ENCODE measurements at regions not wholly inside any gene's neighbourhood (a gene's known extent, or its start where the extent isn't known, plus 50 kb on each side); places are given as distances from the start of the nearest gene placed in this dataset.

GRCh38 chr13:109670776-109671175, 115.6 kb downstream of the IRS2 start:
- TF ChIP-seq GATA2 (IDR thresholded peaks at IDR 0.05; ENCODE audit: low read depth, low read length) = no peak
- TF ChIP-seq GATA3 (IDR thresholded peaks at IDR 0.05; ENCODE audit: low read depth, low read length) = no peak
